ENCODE measurements at regions not wholly inside any gene's neighbourhood (a gene's known extent, or its start where the extent isn't known, plus 50 kb on each side); places are given as distances from the start of the nearest gene placed in this dataset.

DNA sequence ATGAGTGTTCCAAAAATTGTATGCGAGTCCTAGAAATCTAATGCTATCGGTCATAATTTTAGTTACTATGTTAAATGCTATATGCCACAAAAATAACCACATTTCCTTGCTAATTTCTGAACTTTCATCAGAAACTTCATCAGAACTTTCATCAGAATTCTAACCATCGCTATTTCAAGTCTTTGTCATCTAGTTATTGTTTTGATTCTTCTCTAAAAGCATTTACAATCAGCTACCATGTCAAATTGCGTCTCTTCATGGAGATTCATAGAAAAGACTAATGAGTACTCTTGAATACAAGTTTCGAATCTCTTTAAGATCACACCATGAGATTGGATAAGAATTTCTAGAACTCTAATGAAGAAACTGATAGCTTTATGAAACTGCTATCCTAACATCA is 52.7 kb upstream of the TM9SF2 start:
- no peak for TF ChIP-seq CTCF (IDR thresholded peaks at IDR 0.05; ENCODE audit: insufficient read depth, low read length, severe bottlenecking)
- DNase-seq (ENCODE audit: low read depth), result no peak
- Histone ChIP-seq H3K4me3 (ENCODE audit: low read depth, low read length) (no peak overlapping the region), H3K27me3 (ENCODE audit: control insufficient read depth, insufficient read depth, low read length) (no peaks in the 10 kb centered on the region), H3K36me3 (ENCODE audit: control insufficient read depth, insufficient read depth, low read length) (no peaks in the 10 kb centered on the region)
- FAIRE-seq, result no peak

DNA sequence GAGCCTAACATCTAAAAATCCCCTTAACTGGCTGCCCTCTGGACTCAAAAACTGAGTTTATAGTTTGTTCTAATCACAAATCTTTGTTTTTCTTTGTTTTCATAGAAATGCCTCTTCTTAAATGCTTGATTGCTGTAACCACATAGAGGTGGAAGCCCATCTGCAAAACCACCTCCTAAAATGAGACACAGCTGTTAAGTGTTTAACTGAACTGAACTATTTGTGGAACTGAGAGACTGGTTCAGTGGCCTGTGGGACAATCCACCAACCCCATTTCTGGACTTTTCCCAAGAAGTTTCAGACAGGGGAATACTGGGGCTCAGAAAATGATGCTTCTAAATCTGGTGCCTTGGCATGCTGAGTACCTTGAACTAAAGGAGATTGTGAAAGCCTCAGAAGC is 50.9 kb upstream of the TM9SF2 start:
- TF ChIP-seq CTCF (IDR thresholded peaks at IDR 0.05; ENCODE audit: insufficient read depth, low read length, severe bottlenecking), result no peak
- Histone ChIP-seq H3K36me3 (ENCODE audit: control insufficient read depth, insufficient read depth, low read length) (no peaks in the 10 kb centered on the region), H3K27me3 (ENCODE audit: control insufficient read depth, insufficient read depth, low read length) (no peaks in the 10 kb centered on the region), H3K4me3 (ENCODE audit: low read depth, low read length) (no peak overlapping the region)
- FAIRE-seq, result no peak
- no peak for DNase-seq (ENCODE audit: low read depth)

All from bronchial epithelial cell (primary cell).